ENCODE measurements at regions not wholly inside any gene's neighbourhood (a gene's known extent, or its start where the extent isn't known, plus 50 kb on each side); places are given as distances from the start of the nearest gene placed in this dataset.

DNA sequence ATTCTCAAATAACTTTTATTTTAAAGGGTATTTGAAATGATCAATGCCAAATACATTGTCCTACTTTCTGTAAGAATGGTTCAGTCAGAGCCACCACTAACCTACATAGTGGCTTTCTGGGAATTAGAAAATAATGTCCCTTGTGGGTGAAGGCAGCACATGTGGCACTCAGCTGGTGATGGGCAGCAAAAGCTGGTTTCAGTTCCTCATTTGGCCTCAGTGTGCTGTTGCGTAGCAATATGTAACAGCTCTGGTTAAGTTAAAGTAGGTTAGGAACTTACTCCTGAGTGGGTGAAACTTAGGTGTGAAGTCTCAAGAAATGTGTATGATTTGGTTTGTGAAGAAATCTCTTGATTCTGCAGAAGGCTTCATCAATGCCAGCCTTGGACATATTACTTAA, 99.6 kb upstream of the SPEF2 start:
- Histone ChIP-seq H3K27me3 (replicated peaks; ENCODE audit: insufficient read depth) (no peaks in the 10 kb centered on the region), H2AFZ (no peak overlapping the region), H3K9me2 (ENCODE audit: insufficient read depth) (no peaks in the 10 kb centered on the region), H3K79me2 (ENCODE audit: insufficient read depth) (no peaks in the 10 kb centered on the region), H3K9me3 (ENCODE audit: low read depth) (no peaks in the 10 kb centered on the region), H3K36me3 (ENCODE audit: low read depth) (no peaks in the 10 kb centered on the region), H3K4me1 (ENCODE audit: insufficient read depth) (no peaks in the 10 kb centered on the region), H3K4me3 (no peak overlapping the region), H3K9ac (no peak overlapping the region), H3K4me2 (ENCODE audit: unreplicated experiment) (no peak overlapping the region), H4K20me1 (ENCODE audit: insufficient read depth) (no peaks in the 10 kb centered on the region), H3K27ac (no peak overlapping the region), H3F3A (ENCODE audit: insufficient read depth) (no peaks in the 10 kb centered on the region)
- in situ Hi-C loops (cut with MboI) = no loop called here
- WGBS, 2 experiments (ENCODE audit: low coverage in 1 of 2, low lambda C conversion rate in 2 of 2, missing lambda C conversion rate in 2 of 2) = 63 to 67% methylated on average over 1 of the region's 1 CpG
- no peak for TF ChIP-seq EZH2phosphoT487 (IDR thresholded peaks at IDR 0.05; ENCODE audit: insufficient read depth, low read depth)
- no peak for TF ChIP-seq EZH2 (IDR thresholded peaks at IDR 0.05; ENCODE audit: insufficient read depth, poor library complexity, severe bottlenecking)
- DNase-seq = no peak

DNA sequence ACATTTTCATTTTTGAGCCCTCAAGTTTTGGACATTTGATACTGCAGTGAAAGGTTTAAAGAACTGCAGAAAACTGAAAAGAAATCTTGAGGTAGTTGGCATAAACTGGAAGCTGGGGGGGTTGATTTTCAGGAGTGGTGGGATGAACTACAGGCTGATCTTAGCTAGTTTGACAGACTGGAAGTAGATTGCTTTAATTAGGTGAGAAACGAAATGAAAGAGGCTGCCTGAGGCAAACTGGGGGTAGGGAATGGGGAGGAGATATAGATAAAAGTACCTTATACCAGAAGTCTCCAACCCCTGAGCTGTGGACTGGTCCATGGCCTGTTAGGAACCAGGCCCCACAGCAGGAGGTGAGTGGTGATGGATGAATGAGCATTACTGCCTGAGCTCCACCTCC, 101.4 kb upstream of the SPEF2 start:
- Histone ChIP-seq H3K79me2 (ENCODE audit: insufficient read depth) (no peaks in the 10 kb centered on the region), H3K4me2 (ENCODE audit: unreplicated experiment) (no peak overlapping the region), H4K20me1 (ENCODE audit: insufficient read depth) (no peaks in the 10 kb centered on the region), H3K9me3 (ENCODE audit: low read depth) (no peaks in the 10 kb centered on the region), H3K27ac (no peak overlapping the region), H3F3A (ENCODE audit: insufficient read depth) (no peaks in the 10 kb centered on the region), H2AFZ (no peak overlapping the region), H3K9ac (no peak overlapping the region), H3K36me3 (ENCODE audit: low read depth) (no peaks in the 10 kb centered on the region), H3K4me1 (ENCODE audit: insufficient read depth) (no peaks in the 10 kb centered on the region), H3K4me3 (no peak overlapping the region), H3K9me2 (ENCODE audit: insufficient read depth) (no peaks in the 10 kb centered on the region), H3K27me3 (replicated peaks; ENCODE audit: insufficient read depth) (no peaks in the 10 kb centered on the region)
- no peak for TF ChIP-seq EZH2phosphoT487 (IDR thresholded peaks at IDR 0.05; ENCODE audit: insufficient read depth, low read depth)
- TF ChIP-seq EZH2 (IDR thresholded peaks at IDR 0.05; ENCODE audit: insufficient read depth, poor library complexity, severe bottlenecking) = no peak
- WGBS, 2 experiments (ENCODE audit: low coverage in 1 of 2, low lambda C conversion rate in 2 of 2, missing lambda C conversion rate in 2 of 2) = 6 to 14% methylated on average over 1 of the region's 1 CpG
- in situ Hi-C loops (cut with MboI) = no loop called here
- DNase-seq = no peak

GRCh38 chr5:35513612-35514011, 104.1 kb upstream of the SPEF2 start:
- DNase-seq = no peak
- no peak overlapping the region for H2AFZ ChIP-seq
- in situ Hi-C loops (cut with MboI) = no loop called here
- no peak overlapping the region for H3K9ac ChIP-seq
- H3F3A ChIP-seq (ENCODE audit: insufficient read depth) = no peaks in the 10 kb centered on the region
- H4K20me1 ChIP-seq (ENCODE audit: insufficient read depth) = no peaks in the 10 kb centered on the region
- TF ChIP-seq EZH2 (IDR thresholded peaks at IDR 0.05; ENCODE audit: insufficient read depth, poor library complexity, severe bottlenecking) = no peak
- TF ChIP-seq EZH2phosphoT487 (IDR thresholded peaks at IDR 0.05; ENCODE audit: insufficient read depth, low read depth) = no peak
- H3K9me2 ChIP-seq (ENCODE audit: insufficient read depth) = no peaks in the 10 kb centered on the region
- H3K4me3 ChIP-seq = no peak overlapping the region
- no peaks in the 10 kb centered on the region for H3K4me1 ChIP-seq (ENCODE audit: insufficient read depth)
- H3K79me2 ChIP-seq (ENCODE audit: insufficient read depth) = no peaks in the 10 kb centered on the region
- WGBS, 2 experiments (ENCODE audit: low coverage in 1 of 2, low lambda C conversion rate in 2 of 2, missing lambda C conversion rate in 2 of 2) = 23 to 29% methylated on average over 1 of the region's 1 CpG
- no peak overlapping the region for H3K27ac ChIP-seq
- no peaks in the 10 kb centered on the region for H3K9me3 ChIP-seq (ENCODE audit: low read depth)
- H3K4me2 ChIP-seq (ENCODE audit: unreplicated experiment) = no peak overlapping the region
- H3K36me3 ChIP-seq (ENCODE audit: low read depth) = no peaks in the 10 kb centered on the region
- H3K27me3 ChIP-seq (replicated peaks; ENCODE audit: insufficient read depth) = no peaks in the 10 kb centered on the region

DNA sequence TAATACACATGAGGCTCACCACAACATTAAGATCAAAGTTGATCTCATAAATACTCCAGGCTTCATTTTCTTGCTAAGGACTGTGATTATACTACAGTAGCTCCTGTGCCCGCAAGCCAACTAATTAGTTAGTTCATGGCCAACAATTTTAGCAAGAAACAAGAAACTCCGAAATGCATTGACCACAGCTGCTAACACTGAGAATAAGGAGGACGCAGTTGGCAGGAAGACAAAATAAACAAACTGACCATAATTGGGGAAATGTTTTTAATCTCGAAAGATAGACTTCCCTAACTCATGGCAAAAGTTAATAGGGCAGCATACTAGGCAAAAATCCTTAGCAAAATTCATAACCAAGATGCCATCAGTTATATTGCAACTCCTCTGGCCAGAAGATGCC, 115.5 kb upstream of the SPEF2 start:
- WGBS, 2 experiments (ENCODE audit: low coverage in 1 of 2, low lambda C conversion rate in 2 of 2, missing lambda C conversion rate in 2 of 2) = 39 to 49% methylated on average over 4 of the region's 4 CpGs
- Histone ChIP-seq H3K4me2 (ENCODE audit: unreplicated experiment) (no peak overlapping the region), H3K27me3 (replicated peaks; ENCODE audit: insufficient read depth) (no peaks in the 10 kb centered on the region), H3K79me2 (ENCODE audit: insufficient read depth) (no peaks in the 10 kb centered on the region), H4K20me1 (ENCODE audit: insufficient read depth) (no peaks in the 10 kb centered on the region), H3K27ac (no peak overlapping the region), H3K9ac (no peak overlapping the region), H2AFZ (no peak overlapping the region), H3K36me3 (ENCODE audit: low read depth) (no peaks in the 10 kb centered on the region), H3F3A (ENCODE audit: insufficient read depth) (no peaks in the 10 kb centered on the region), H3K4me1 (ENCODE audit: insufficient read depth) (no peaks in the 10 kb centered on the region), H3K9me2 (ENCODE audit: insufficient read depth) (no peaks in the 10 kb centered on the region), H3K4me3 (no peak overlapping the region), H3K9me3 (ENCODE audit: low read depth) (no peaks in the 10 kb centered on the region)
- in situ Hi-C loops (cut with MboI) = no loop called here
- TF ChIP-seq EZH2phosphoT487 (IDR thresholded peaks at IDR 0.05; ENCODE audit: insufficient read depth, low read depth) (no peak), EZH2 (IDR thresholded peaks at IDR 0.05; ENCODE audit: insufficient read depth, poor library complexity, severe bottlenecking) (no peak)
- DNase-seq = no peak

DNA sequence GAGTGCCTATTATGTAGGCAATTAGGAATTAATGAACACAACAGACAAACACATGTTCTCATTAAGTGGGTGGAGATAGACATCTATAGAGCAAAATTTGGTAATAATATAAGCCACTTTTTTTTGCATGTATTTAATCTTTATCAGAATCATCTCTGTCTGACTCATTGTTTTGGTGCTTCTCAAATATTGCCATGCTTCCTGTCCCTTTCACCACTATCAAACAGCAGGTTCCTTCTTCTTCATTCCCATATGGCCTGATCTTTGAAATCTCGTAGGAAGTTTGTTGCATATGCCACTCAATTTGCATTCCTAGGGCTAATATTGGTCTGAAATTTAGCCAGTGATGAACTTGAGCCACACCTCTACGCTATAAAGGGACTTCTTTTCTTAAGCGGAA, 128.9 kb upstream of the SPEF2 start:
- WGBS, 2 experiments (ENCODE audit: low coverage in 1 of 2, low lambda C conversion rate in 2 of 2, missing lambda C conversion rate in 2 of 2) = 68 to 75% methylated on average over 3 of the region's 3 CpGs
- Histone ChIP-seq H4K20me1 (ENCODE audit: insufficient read depth) (no peaks in the 10 kb centered on the region), H3K4me2 (ENCODE audit: unreplicated experiment) (no peak overlapping the region), H3K4me1 (ENCODE audit: insufficient read depth) (0 out of 2 replicates have a peak, but pooled peaks cover 7% of the 10 kb centered on the region), H3K9me3 (ENCODE audit: low read depth) (no peaks in the 10 kb centered on the region), H3K27ac (no peak overlapping the region), H3K79me2 (ENCODE audit: insufficient read depth) (no peaks in the 10 kb centered on the region), H3K4me3 (no peak overlapping the region), H3K36me3 (ENCODE audit: low read depth) (no peaks in the 10 kb centered on the region), H2AFZ (no peak overlapping the region), H3K9me2 (ENCODE audit: insufficient read depth) (no peaks in the 10 kb centered on the region), H3K27me3 (replicated peaks; ENCODE audit: insufficient read depth) (no peaks in the 10 kb centered on the region), H3F3A (ENCODE audit: insufficient read depth) (no peaks in the 10 kb centered on the region), H3K9ac (no peak overlapping the region)
- in situ Hi-C loops (cut with MboI) = no loop called here
- no peak for TF ChIP-seq EZH2 (IDR thresholded peaks at IDR 0.05; ENCODE audit: insufficient read depth, poor library complexity, severe bottlenecking)
- no peak for TF ChIP-seq EZH2phosphoT487 (IDR thresholded peaks at IDR 0.05; ENCODE audit: insufficient read depth, low read depth)
- no peak for DNase-seq
